ENCODE measurements at regions not wholly inside any gene's neighbourhood (a gene's known extent, or its start where the extent isn't known, plus 50 kb on each side); places are given as distances from the start of the nearest gene placed in this dataset.

- TF ChIP-seq POLR2A (IDR thresholded peaks at IDR 0.05), result no peak
- TF ChIP-seq CTCF (IDR thresholded peaks at IDR 0.05), result no peak
- peak in 1 of 2 donors; percentile 82 for DNase-seq (ENCODE audit: low spot score in 2 of 2)
- intact Hi-C loops (cut with DNase I; ENCODE audit: low total_unique reads), result no loop called here
- no peak overlapping the region for H3K4me3 ChIP-seq (ENCODE audit: low read depth, poor library complexity, severe bottlenecking)
- WGBS, 2 donors, result 65 to 71% methylated on average over 13 of the region's 13 CpGs
These were observed 50.1 kb upstream of the BCL11B start for GRCh38 chr14:99321955-99322730.

All from lower leg skin (tissue), 4 donors.